GM12878 (cell line): ENCODE measurements at regions not wholly inside any gene's neighbourhood (a gene's known extent, or its start where the extent isn't known, plus 50 kb on each side); places are given as distances from the start of the nearest gene placed in this dataset.

ENCODE experiments used
- ATAC-seq: fragments of 200-7000 bp; cut with Tn5 transposase; 3 replicates; pipeline ENCODE4 v1.9.1; 2020; ENCODE audit warnings: mild to moderate bottlenecking, moderate library complexity
- BruUV-seq: library from RNA; stranded (reverse); fragments of 400-500 nt; replicated peaks from 2 replicates; lab custom pipeline; 2021; lab: Mats Ljungman, UMichigan
- CTCF ChIA-PET: fragments of 300-600 bp; sonication (Branson Sonifier 250); formaldehyde crosslinking; extraction: SDS; loops from one replicate; lab custom pipeline; 2021; ENCODE audit warnings: inconsistent platforms; lab: Yijun Ruan, JAX
- POLR2A ChIA-PET: fragments of 350-600 bp; formaldehyde crosslinking; extraction: SDS; loops from one replicate; lab custom pipeline; 2021; ENCODE audit warnings: inconsistent platforms; lab: Charles Lee
- RAD21 ChIA-PET: fragments of 300-600 bp; sonication (Branson Sonifier 250); formaldehyde crosslinking; loops from one replicate; lab custom pipeline; 2023; ENCODE audit warnings: antibody characterized with exemption; ENCODE audit not compliant: unreplicated experiment; lab: Charles Lee
- SMC1A ChIA-PET: fragments of 300-600 bp; sonication (Branson Sonifier 250); formaldehyde crosslinking; loops from one replicate; lab custom pipeline; 2023; ENCODE audit not compliant: unreplicated experiment, uncharacterized antibody; lab: Charles Lee
- DNase-seq: peaks from one replicate; pipeline ENCODE4 v3.0.0-alpha.2; 2011; ENCODE audit warnings: low read depth, low spot score
- FAIRE-seq: peaks from 3 replicates; lab custom pipeline; 2011; peaks lifted over from hg19 to GRCh38; lab: Jason Lieb, UNC
- H2AFZ ChIP-seq: 2 replicates; pipeline ENCODE4 v1.6.0; 2011; ENCODE audit warnings: low read depth, low read length, control low read depth; ENCODE audit not compliant: control insufficient read depth
- H3K27ac ChIP-seq: 2 replicates; pipeline ENCODE4 v1.5.1; 2011; ENCODE audit warnings: control low read depth; ENCODE audit not compliant: control insufficient read depth, insufficient read depth
- H3K27me3 ChIP-seq, 2 experiments: replicated peaks in 1 of 2; 2 replicates each; pipeline versions ENCODE4 v1.6.0 to v1.6.1; 2011; ENCODE audit warnings: low read length in 1 of 2; ENCODE audit not compliant: control insufficient read depth in 2 of 2, insufficient read depth in 2 of 2
- H3K36me3 ChIP-seq, 2 experiments: 2 replicates each; pipeline ENCODE4 v1.5.1; 2011; ENCODE audit warnings: low read length in 1 of 2; ENCODE audit not compliant: control insufficient read depth in 2 of 2, insufficient read depth in 2 of 2
- H3K4me1 ChIP-seq: 2 replicates; pipeline ENCODE4 v1.6.1; 2011; ENCODE audit warnings: mild to moderate bottlenecking, low read length, moderate library complexity, mixed read lengths; ENCODE audit not compliant: control insufficient read depth, insufficient read depth
- H3K4me2 ChIP-seq: 2 replicates; pipeline ENCODE4 v1.6.0; 2011; ENCODE audit warnings: control low read depth; ENCODE audit not compliant: control insufficient read depth, insufficient read depth
- H3K4me3 ChIP-seq: fragments of 200-600 bp; sonication (generic); 2 replicates; pipeline ENCODE4 v1.5.1; 2016
- H3K79me2 ChIP-seq: 2 replicates; pipeline ENCODE4 v1.6.0; 2011; ENCODE audit warnings: low read length; ENCODE audit not compliant: control insufficient read depth, insufficient read depth
- H3K9ac ChIP-seq: 2 replicates; pipeline ENCODE4 v1.8.0; 2011; ENCODE audit warnings: low read length, control low read depth, mixed read lengths; ENCODE audit not compliant: control insufficient read depth, insufficient read depth
- H3K9me3 ChIP-seq: replicated peaks from 3 replicates; pipeline ENCODE4 v1.5.1; 2011; ENCODE audit warnings: mild to moderate bottlenecking, low read length; ENCODE audit not compliant: control insufficient read depth, insufficient read depth
- H4K20me1 ChIP-seq: 2 replicates; pipeline ENCODE4 v1.6.0; 2011; ENCODE audit not compliant: control insufficient read depth, insufficient read depth
- MXI1 ChIP-seq: fragments of 150-350 bp; IDR thresholded peaks from 2 replicates; pipeline ENCODE4 v1.6.1; 2011; ENCODE audit warnings: low read depth, mild to moderate bottlenecking, inconsistent platforms, low read length, improper control_type of control experiment
- SIX5 ChIP-seq: IDR thresholded peaks from 2 replicates; pipeline ENCODE4 v1.6.1; 2011; ENCODE audit warnings: mild to moderate bottlenecking, low read depth, low read length, moderate library complexity; ENCODE audit not compliant: severe bottlenecking
- SPI1 ChIP-seq: IDR thresholded peaks from 2 replicates; pipeline ENCODE4 v1.6.1; 2011; ENCODE audit warnings: low read depth, mild to moderate bottlenecking, low read length, moderate library complexity, borderline replicate concordance; ENCODE audit not compliant: insufficient read depth
- ZNF207 ChIP-seq: fragments of 450-650 bp; IDR thresholded peaks from 2 replicates; pipeline ENCODE4 v1.6.1; 2014; ENCODE audit warnings: antibody characterized with exemption, mild to moderate bottlenecking, borderline replicate concordance
- WGBS: methylation state at CpG from one replicate; pipeline ENCODE4 v1.1.6; 2016; ENCODE audit warnings: low lambda C conversion rate; ENCODE audit not compliant: insufficient replicate concordance, insufficient coverage; ENCODE audit errors: missing lambda C conversion rate; 5-methylcytosine and 5-hydroxymethylcytosine counted together
- in situ Hi-C: fragments of 300-500 bp; cut with MboI; formaldehyde crosslinking; loops from 9 replicates; pipeline ENCODE4 v1.14.3; 2018; ENCODE audit warnings: mixed read lengths
- intact Hi-C: fragments of 100-400 bp; cut with micrococcal nuclease; formaldehyde crosslinking; loops from one replicate; pipeline ENCODE4 v1.14.2; 2022; ENCODE audit not compliant: unreplicated experiment
- TF ChIP-seq, protein P1 (sequence below): fragments of 450-650 bp; IDR thresholded peaks from 2 replicates; pipeline ENCODE4 v1.6.1; 2017; ENCODE audit warnings: mild to moderate bottlenecking, moderate library complexity
- TF ChIP-seq, protein P2 (sequence below): IDR thresholded peaks from 2 replicates; pipeline ENCODE4 v1.6.1; 2011; ENCODE audit warnings: low read depth, low read length, improper control_type of control experiment, borderline replicate concordance

GRCh38 chr12:114993165-114993564, 309.2 kb upstream of the TBX3 start:
- no peaks in the 10 kb centered on the region for H3K27me3 ChIP-seq
- H3K9me3 ChIP-seq = no peaks in the 10 kb centered on the region; the same call in 2 of the 3 replicates
- 26% methylated on average over 3 of the region's 3 CpGs for WGBS
- DNase-seq (no peak), ATAC-seq (no peak), FAIRE-seq (no peak)
- no peak overlapping the region for H3K9ac ChIP-seq
- H3K36me3 ChIP-seq = no peaks in the 10 kb centered on the region
- ChIA-PET RAD21 (no interaction called here), POLR2A (interaction anchor here (1.0 kb wide), 1 partner anchor 39 kb away, joined by 4 read pairs; no protein-coding TSS in a partner anchor), SMC1A (interaction anchor here (0.6 to 3.8 kb wide), 3 partner anchors 9 to 79 kb away, joined by 3 to 14 read pairs (median 3); no protein-coding TSS in a partner anchor), CTCF (no interaction called here)
- no peak overlapping the region for H2AFZ ChIP-seq
- no peak overlapping the region for H3K27ac ChIP-seq
- intact Hi-C loops (no loop called here), in situ Hi-C loops (no loop called here)
- no peaks in the 10 kb centered on the region for H3K4me1 ChIP-seq
- H3K79me2 ChIP-seq = no peaks in the 10 kb centered on the region
- TF ChIP-seq ZNF207 (no peak), MXI1 (no peak), SIX5 (no peak), SPI1 (no peak)
- TF ChIP-seq, protein P1, sequence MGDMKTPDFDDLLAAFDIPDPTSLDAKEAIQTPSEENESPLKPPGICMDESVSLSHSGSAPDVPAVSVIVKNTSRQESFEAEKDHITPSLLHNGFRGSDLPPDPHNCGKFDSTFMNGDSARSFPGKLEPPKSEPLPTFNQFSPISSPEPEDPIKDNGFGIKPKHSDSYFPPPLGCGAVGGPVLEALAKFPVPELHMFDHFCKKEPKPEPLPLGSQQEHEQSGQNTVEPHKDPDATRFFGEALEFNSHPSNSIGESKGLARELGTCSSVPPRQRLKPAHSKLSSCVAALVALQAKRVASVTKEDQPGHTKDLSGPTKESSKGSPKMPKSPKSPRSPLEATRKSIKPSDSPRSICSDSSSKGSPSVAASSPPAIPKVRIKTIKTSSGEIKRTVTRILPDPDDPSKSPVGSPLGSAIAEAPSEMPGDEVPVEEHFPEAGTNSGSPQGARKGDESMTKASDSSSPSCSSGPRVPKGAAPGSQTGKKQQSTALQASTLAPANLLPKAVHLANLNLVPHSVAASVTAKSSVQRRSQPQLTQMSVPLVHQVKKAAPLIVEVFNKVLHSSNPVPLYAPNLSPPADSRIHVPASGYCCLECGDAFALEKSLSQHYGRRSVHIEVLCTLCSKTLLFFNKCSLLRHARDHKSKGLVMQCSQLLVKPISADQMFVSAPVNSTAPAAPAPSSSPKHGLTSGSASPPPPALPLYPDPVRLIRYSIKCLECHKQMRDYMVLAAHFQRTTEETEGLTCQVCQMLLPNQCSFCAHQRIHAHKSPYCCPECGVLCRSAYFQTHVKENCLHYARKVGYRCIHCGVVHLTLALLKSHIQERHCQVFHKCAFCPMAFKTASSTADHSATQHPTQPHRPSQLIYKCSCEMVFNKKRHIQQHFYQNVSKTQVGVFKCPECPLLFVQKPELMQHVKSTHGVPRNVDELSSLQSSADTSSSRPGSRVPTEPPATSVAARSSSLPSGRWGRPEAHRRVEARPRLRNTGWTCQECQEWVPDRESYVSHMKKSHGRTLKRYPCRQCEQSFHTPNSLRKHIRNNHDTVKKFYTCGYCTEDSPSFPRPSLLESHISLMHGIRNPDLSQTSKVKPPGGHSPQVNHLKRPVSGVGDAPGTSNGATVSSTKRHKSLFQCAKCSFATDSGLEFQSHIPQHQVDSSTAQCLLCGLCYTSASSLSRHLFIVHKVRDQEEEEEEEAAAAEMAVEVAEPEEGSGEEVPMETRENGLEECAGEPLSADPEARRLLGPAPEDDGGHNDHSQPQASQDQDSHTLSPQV = no peak
- TF ChIP-seq, protein P2, sequence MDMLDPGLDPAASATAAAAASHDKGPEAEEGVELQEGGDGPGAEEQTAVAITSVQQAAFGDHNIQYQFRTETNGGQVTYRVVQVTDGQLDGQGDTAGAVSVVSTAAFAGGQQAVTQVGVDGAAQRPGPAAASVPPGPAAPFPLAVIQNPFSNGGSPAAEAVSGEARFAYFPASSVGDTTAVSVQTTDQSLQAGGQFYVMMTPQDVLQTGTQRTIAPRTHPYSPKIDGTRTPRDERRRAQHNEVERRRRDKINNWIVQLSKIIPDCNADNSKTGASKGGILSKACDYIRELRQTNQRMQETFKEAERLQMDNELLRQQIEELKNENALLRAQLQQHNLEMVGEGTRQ = no peak
- H3K4me2 ChIP-seq = no peak overlapping the region
- no TSS peak for BruUV-seq
- no peak overlapping the region for H3K4me3 ChIP-seq
- no peaks in the 10 kb centered on the region for H4K20me1 ChIP-seq
